ENCODE measurements at regions not wholly inside any gene's neighbourhood (a gene's known extent, or its start where the extent isn't known, plus 50 kb on each side); places are given as distances from the start of the nearest gene placed in this dataset.
"Not testable (repeated sequence)": the region's sequence is repeated elsewhere in the genome, so short reads cannot be mapped to it uniquely, and the experiment has no call there.

- Mint-ChIP-seq H3K4me3 (no peak overlapping the region), H3K4me1 (no peaks in the 10 kb centered on the region), H3K27ac (no peak overlapping the region), H3K27me3 (ENCODE audit: low read depth) (no peaks in the 10 kb centered on the region), H3K9me3 (peaks cover 12% of the 10 kb centered on the region), H3K36me3 (peaks cover 4% of the 10 kb centered on the region)
- DNase-seq (ENCODE audit: low spot score in 2 of 2, unreplicated experiment in 2 of 2), result no peak
- TF ChIP-seq, protein P1, sequence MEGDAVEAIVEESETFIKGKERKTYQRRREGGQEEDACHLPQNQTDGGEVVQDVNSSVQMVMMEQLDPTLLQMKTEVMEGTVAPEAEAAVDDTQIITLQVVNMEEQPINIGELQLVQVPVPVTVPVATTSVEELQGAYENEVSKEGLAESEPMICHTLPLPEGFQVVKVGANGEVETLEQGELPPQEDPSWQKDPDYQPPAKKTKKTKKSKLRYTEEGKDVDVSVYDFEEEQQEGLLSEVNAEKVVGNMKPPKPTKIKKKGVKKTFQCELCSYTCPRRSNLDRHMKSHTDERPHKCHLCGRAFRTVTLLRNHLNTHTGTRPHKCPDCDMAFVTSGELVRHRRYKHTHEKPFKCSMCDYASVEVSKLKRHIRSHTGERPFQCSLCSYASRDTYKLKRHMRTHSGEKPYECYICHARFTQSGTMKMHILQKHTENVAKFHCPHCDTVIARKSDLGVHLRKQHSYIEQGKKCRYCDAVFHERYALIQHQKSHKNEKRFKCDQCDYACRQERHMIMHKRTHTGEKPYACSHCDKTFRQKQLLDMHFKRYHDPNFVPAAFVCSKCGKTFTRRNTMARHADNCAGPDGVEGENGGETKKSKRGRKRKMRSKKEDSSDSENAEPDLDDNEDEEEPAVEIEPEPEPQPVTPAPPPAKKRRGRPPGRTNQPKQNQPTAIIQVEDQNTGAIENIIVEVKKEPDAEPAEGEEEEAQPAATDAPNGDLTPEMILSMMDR (IDR thresholded peaks at IDR 0.05; ENCODE audit: unreplicated experiment), result no peak
Observed at GRCh38 chr12:90473831-90474230, 481.1 kb downstream of the CCER1 start.

- no peak for DNase-seq (ENCODE audit: low spot score in 2 of 2, unreplicated experiment in 2 of 2)
- no peaks in the 10 kb centered on the region for H3K36me3 Mint-ChIP-seq
- H3K4me3 Mint-ChIP-seq, result no peak overlapping the region
- TF ChIP-seq, protein P1 (IDR thresholded peaks at IDR 0.05; ENCODE audit: unreplicated experiment), result no peak
- no peaks in the 10 kb centered on the region for H3K4me1 Mint-ChIP-seq
- H3K27me3 Mint-ChIP-seq (ENCODE audit: low read depth), result no peaks in the 10 kb centered on the region
- H3K27ac Mint-ChIP-seq, result no peak overlapping the region
- H3K9me3 Mint-ChIP-seq, result peaks cover 30% of the 10 kb centered on the region
Observed at GRCh38 chr12:90460681-90461080, 494.3 kb downstream of the CCER1 start.

DNA sequence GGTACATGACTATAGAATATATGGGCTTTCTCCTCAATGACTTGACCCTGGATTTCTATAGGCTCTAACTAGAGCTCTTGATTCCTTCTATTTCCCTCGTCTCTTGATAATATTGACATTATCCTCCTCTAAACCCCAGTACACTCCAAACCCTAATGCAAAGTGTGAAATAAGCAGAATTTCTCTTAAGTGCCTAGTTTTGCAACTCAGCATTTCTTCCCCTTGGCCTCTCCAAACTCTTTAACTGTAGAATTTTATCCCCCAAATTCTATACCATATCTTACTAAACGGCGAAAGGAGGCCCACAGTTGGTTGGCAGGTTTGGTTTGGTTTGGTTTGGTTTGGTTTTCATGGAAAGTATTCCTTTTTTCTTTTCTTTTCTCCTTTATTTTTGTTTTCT lies 498.7 kb downstream of the CCER1 start:
- TF ChIP-seq, protein P1 (IDR thresholded peaks at IDR 0.05; ENCODE audit: unreplicated experiment), result no peak
- no peak overlapping the region for H3K27ac Mint-ChIP-seq
- H3K4me3 Mint-ChIP-seq, result no peak overlapping the region
- H3K36me3 Mint-ChIP-seq, result no peaks in the 10 kb centered on the region
- no peaks in the 10 kb centered on the region for H3K27me3 Mint-ChIP-seq (ENCODE audit: low read depth)
- DNase-seq (ENCODE audit: low spot score in 2 of 2, unreplicated experiment in 2 of 2), result no peak
- H3K9me3 Mint-ChIP-seq, result peaks cover 8% of the 10 kb centered on the region
- no peaks in the 10 kb centered on the region for H3K4me1 Mint-ChIP-seq

DNA sequence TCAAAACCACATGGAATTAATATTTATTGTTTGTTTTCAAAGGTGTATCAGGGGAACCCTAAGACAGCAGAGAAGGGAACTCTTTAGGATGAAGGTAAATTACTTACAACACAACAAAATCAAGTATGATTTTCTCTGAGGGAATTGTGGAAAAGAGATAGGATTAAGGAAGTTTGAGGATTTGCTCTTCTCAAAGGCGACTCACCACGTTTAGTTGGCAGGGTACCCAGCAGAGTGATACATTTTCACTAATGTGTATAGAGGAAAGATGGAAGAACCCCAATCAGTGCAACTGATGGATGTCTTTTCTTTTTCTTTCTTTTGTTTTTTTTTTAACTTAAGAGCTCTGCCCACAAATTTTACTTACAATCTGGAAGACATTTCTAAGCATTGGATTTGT lies 499.2 kb downstream of the CCER1 start:
- no peak overlapping the region for H3K27ac Mint-ChIP-seq
- no peak for DNase-seq (ENCODE audit: low spot score in 2 of 2, unreplicated experiment in 2 of 2)
- no peak overlapping the region for H3K4me3 Mint-ChIP-seq
- TF ChIP-seq, protein P1 (IDR thresholded peaks at IDR 0.05; ENCODE audit: unreplicated experiment), result no peak
- H3K9me3 Mint-ChIP-seq, result peaks cover 13% of the 10 kb centered on the region
- H3K27me3 Mint-ChIP-seq (ENCODE audit: low read depth), result no peaks in the 10 kb centered on the region
- H3K36me3 Mint-ChIP-seq, result no peaks in the 10 kb centered on the region
- peaks cover under 1% of the 10 kb centered on the region for H3K4me1 Mint-ChIP-seq

DNA sequence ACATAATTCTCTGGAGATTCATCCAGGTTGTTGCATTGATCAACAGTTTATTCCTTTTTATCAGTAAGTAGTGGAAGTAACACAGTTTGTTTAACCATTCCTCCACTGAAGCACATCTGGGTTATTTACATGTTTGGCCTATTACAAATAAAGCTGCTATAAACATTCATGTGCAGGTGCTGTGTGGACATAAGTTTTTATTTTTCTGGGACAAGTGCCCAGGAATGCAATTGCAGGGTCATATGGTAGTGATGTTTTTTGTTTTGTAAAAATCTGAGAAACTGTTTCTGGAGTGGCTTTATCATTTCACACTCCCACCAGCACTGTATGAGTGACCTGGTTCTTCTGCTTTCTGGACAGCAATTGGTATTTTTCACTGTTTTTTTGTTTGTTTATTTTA lies 505.4 kb downstream of the CCER1 start:
- no peak overlapping the region for H3K4me3 Mint-ChIP-seq
- H3K36me3 Mint-ChIP-seq, result no peaks in the 10 kb centered on the region
- no peak overlapping the region for H3K27ac Mint-ChIP-seq
- TF ChIP-seq, protein P1 (IDR thresholded peaks at IDR 0.05; ENCODE audit: unreplicated experiment), result no peak
- no peak for DNase-seq (ENCODE audit: low spot score in 2 of 2, unreplicated experiment in 2 of 2)
- H3K27me3 Mint-ChIP-seq (ENCODE audit: low read depth), result no peaks in the 10 kb centered on the region
- H3K9me3 Mint-ChIP-seq, result peaks cover 19% of the 10 kb centered on the region
- peaks cover 18% of the 10 kb centered on the region for H3K4me1 Mint-ChIP-seq

- H3K4me1 Mint-ChIP-seq; H3K27me3 Mint-ChIP-seq (ENCODE audit: low read depth); H3K4me3 Mint-ChIP-seq; DNase-seq (ENCODE audit: low spot score in 2 of 2, unreplicated experiment in 2 of 2); H3K27ac Mint-ChIP-seq; H3K36me3 Mint-ChIP-seq: not testable (repeated sequence)
- H3K9me3 Mint-ChIP-seq, result peaks cover 43% of the 10 kb centered on the region
Observed at GRCh38 chr12:90443466-90443865, 511.5 kb downstream of the CCER1 start.

All from mesothelial cell of epicardium (in vitro differentiated cells).